Activated naive CD4-positive, alpha-beta T cell treated with anti-CD3 and anti-CD28 coated beads, Interleukin-2, amount 10 ng/mL, durations not matched to agents 7 days and 5 days (primary cell): ENCODE measurements at regions not wholly inside any gene's neighbourhood (a gene's known extent, or its start where the extent isn't known, plus 50 kb on each side); places are given as distances from the start of the nearest gene placed in this dataset.
A peak's percentile ranks its signal among the peaks of the same experiment; 100 is the strongest.

Experiments used
- CTCF ChIA-PET: fragments of 350-600 bp; sonication (Branson Sonifier 250); formaldehyde crosslinking; loops from one replicate; lab custom pipeline; 2021; ENCODE audit warnings: antibody characterized with exemption; lab: Charles Lee
- DNase-seq: peaks from one replicate; pipeline ENCODE4 v3.0.0-alpha.2; 2020
- H3K27ac Mint-ChIP-seq: one replicate; pipeline ENCODE4 v1.8.0; 2021; ENCODE audit warnings: mild to moderate bottlenecking, moderate library complexity, mixed read lengths
- H3K27me3 Mint-ChIP-seq: one replicate; pipeline ENCODE4 v1.8.0; 2021; ENCODE audit warnings: mild to moderate bottlenecking, mixed read lengths
- H3K36me3 Mint-ChIP-seq: one replicate; pipeline ENCODE4 v1.8.0; 2021; ENCODE audit warnings: mixed read lengths
- H3K4me1 Mint-ChIP-seq: one replicate; pipeline ENCODE4 v1.8.0; 2021; ENCODE audit warnings: mixed read lengths
- H3K4me3 Mint-ChIP-seq: one replicate; pipeline ENCODE4 v1.8.0; 2021; ENCODE audit warnings: mild to moderate bottlenecking, moderate library complexity, mixed read lengths
- H3K9me3 Mint-ChIP-seq: one replicate; pipeline ENCODE4 v1.8.0; 2021; ENCODE audit warnings: mixed read lengths

DNA sequence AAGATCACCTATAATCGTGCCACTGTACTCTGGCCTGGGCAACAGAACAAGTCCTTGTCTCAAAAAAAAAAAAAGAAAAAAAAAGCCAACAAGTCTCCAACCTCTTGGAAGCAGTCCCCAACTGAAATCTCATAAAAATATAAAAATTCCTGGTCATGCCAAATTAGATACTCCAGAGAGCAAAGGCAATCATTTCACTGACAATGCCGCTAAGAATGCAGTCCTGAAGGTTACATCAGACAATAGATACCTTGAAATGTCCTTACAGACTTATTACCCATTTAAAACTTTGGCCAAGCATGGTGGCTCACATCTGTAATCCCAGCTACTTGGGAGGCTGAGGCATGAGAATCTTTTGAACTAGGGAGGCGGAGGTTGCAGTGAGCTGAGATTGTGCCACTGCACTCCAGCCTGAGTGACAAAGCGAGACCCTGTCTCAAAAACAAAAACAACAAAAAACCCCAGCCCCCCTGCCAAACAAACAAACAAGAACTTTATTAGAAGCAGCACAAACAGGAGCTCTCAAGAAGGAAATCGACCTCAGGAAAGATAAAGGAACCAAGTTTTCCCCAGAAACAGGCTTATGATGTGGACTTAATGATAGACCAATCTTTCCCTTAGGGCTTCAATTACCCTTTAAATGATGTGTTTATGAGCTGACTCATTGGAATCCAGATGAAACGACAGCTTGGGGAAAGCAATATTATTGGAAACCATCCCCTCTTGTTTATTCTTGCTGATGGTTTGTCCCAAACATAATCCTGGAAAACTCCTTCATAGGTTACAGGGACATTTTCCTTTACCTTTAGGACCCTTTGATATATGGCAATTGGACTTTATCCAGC is 53.1 kb upstream of the XCR1 start:
- peaks cover 15% of the 10 kb centered on the region for H3K4me1 Mint-ChIP-seq
- no peaks in the 10 kb centered on the region for H3K9me3 Mint-ChIP-seq
- H3K36me3 Mint-ChIP-seq = no peaks in the 10 kb centered on the region
- CTCF ChIA-PET = interaction anchor here (0.7 to 8.8 kb wide), 13 partner anchors 10 to 319 kb away, joined by 3 to 419 read pairs (median 49); partner anchors contain the start of genes CCR1, CCR5, CXCR6 and LZTFL1
- H3K27me3 Mint-ChIP-seq = peaks cover 17% of the 10 kb centered on the region
- H3K4me3 Mint-ChIP-seq = no peak overlapping the region
- DNase-seq = no peak
- no peak overlapping the region for H3K27ac Mint-ChIP-seq

DNA sequence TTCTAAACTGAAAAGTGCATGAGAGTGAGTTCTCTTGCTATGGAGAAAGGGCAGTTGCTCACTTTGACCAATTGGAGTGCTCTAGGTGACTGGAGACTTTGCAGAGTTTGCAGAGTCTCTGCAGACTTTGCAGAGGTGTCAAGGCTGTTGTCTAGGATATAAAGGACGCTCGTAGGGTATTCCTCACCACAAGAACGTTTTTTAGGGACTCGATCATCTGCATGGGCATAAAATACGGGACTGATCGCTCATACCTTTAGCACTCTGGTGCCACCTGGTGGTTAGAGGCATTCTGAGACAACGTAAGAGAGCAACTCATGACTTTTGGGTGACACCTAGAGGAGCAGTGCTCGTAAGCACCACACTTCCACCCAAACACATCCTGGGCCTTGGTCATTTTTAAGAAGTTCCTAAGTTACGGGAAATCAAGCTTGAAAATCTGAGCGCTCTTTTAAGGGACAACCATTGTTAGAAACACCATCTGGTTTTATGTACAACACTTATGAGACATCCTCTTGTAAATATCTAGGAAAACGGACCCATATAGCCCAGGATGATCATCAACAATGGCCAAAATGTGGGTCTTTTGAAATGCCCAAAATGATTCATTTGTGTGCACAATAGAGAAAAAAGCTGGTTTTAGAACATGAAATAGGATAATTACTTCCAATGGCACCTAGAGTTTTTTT is 51.6 kb upstream of the XCR1 start:
- Mint-ChIP-seq H3K36me3 (no peaks in the 10 kb centered on the region), H3K4me3 (no peak overlapping the region), H3K4me1 (peaks cover 14% of the 10 kb centered on the region), H3K9me3 (no peaks in the 10 kb centered on the region), H3K27me3 (peaks cover 15% of the 10 kb centered on the region), H3K27ac (no peak overlapping the region)
- CTCF ChIA-PET = interaction anchor here (0.6 to 8.8 kb wide), 44 partner anchors 8 to 564 kb away, joined by 3 to 419 read pairs (median 5); partner anchors contain the start of genes CCR1, CCR5, CXCR6 and LZTFL1
- DNase-seq = peak; percentile 94
